HG03159 (cell line): ENCODE measurements at regions not wholly inside any gene's neighbourhood (a gene's known extent, or its start where the extent isn't known, plus 50 kb on each side); places are given as distances from the start of the nearest gene placed in this dataset.
"Not testable (repeated sequence)": the region's sequence is repeated elsewhere in the genome, so short reads cannot be mapped to it uniquely, and the experiment has no call there.

Experiments
- ATAC-seq: cut with Tn5 transposase; IDR thresholded peaks from one replicate; pipeline ENCODE4 v1.9.1; 2021; ENCODE audit warnings: mild to moderate bottlenecking, moderate library complexity; ENCODE audit not compliant: unreplicated experiment

DNA sequence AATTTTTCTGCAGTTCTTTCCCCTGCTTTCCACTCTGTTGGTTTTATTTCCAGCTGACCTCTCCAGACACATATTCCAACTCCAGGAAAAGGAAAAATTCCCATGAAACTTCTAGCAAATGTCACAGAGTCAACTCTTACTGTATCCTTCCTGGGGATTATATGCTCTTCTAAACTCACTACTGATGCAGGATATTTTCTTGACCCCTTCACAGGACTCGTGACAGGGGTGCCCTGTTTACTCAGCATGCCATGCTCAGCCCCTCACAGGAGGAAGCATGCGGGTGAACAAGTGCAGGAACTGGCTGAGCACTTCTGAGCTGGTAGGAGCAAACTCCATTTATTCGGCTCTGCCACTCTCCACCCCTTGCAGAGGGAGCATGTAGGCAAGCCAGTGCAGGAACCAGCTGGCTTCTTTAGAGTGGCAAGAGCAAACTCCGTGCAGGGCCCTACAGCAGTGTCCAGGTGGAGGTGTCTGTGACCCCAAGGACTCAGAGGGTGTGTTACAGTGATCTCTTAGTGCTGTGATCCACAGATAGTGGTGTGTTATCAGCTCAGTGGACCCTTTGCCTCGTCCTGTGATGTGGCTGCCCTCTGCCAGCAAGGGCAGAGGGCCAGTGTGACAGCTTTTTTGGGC, 413.6 kb upstream of the GRM7 start:
- no peak for ATAC-seq

GRCh38 chr3:6448011-6448410, 412.9 kb upstream of the GRM7 start:
- ATAC-seq: no peak

DNA sequence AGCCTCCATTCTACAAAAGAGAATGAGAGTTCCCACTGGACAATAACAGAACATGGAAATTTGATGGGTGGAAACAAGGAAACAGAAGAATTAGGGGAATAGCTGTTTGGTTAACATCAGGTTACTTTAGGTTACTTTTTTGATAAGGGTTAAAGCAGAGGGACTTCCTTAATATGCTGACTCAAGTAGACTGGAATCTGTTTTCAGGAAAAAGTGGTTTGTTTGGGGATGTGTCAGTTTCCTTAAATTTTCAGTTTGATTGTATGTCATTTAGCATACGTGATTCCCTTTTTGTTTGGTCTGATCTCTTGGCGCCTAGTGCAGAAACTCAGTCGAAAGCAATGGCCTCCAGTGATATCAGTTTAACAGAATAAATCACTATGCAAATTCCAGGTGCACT, 411.8 kb upstream of the GRM7 start:
- no peak for ATAC-seq

GRCh38 chr3:6452974-6453373, 407.9 kb upstream of the GRM7 start:
- ATAC-seq: no peak

DNA sequence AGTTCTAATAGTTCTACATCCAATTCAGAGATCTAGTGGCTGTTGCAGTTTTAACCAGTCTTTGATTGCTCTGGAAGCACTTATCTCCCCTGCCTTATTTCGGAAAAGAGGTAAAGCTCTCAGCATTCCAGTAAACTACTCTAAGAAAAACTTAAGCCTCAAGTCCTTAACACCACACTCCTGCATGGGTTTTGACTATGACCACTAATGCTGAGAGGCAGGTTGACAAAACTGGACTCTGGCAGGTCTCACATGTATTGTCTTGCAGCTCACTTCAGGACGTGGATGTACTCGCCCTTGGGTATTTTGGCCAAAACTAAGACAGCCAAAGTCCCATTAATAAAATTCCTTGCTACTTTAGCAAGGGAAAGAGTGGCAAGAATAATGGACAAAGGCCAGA, 405.9 kb upstream of the GRM7 start:
- no peak for ATAC-seq

DNA sequence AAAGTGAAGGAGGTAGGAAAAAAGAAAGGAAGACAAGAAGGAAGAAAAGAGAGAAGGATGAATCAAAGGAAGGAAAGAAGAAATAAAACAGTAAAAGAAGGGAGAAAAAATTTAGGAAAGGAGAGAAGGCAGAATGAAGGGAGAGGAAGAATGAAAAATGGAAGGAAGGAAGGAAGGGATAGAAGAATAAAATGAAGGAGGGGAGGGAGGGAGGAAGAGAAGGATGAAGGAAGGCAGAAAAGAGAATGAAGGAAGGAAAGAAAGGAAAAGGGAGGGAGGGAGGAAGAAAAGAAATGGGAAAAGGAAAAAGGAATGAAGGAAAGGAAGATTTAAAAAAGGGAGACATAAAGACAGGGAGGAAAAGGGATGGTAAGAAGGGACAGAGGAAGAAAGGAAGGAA, 393.7 kb upstream of the GRM7 start:
- ATAC-seq: no peak

DNA sequence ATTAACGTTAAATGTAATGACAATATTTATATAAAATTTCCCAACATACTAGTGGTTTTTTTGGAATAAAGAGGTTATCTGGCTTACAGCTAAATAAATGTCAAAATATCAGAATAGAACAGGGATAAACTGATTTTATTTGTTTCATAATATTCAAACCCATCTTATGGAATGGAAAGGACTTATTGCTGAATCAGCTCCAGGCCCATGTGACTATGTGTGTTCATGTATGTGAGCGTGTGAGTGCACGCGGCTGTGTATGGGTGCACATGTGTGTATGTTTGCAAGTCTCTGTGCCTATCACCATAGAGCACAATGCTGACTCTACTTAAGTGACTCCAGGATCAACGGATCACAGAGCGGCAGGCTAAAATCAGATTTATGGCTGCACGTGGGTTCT, 392.3 kb upstream of the GRM7 start:
- ATAC-seq: no peak

- no peak for ATAC-seq
These were observed 389.2 kb upstream of the GRM7 start for GRCh38 chr3:6471744-6472143.

- ATAC-seq: not testable (repeated sequence)
These were observed 370.2 kb upstream of the GRM7 start for GRCh38 chr3:6490487-6491327.

GRCh38 chr3:6491768-6492167, 369.1 kb upstream of the GRM7 start:
- ATAC-seq: no peak

DNA sequence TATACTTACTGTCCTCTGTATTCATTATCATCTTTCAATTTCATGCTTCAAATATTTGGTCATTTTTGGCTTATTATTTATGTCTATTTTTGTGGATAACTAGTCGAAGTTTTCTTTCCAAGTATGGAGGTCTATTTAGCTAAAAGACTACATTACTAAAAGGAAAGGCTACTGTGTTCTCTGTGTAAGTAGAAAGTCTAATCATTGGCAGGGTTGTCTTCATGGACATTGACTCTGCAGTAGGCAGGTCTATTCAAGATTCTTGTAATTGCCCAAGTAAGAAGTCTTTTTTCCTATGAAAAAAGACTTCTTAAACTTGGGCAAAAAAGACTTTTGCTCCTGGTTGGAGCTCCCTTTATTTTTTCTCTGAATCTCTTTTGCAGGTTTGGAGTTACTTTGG, 368.6 kb upstream of the GRM7 start:
- ATAC-seq: no peak

GRCh38 chr3:6498944-6499343, 362.0 kb upstream of the GRM7 start:
- ATAC-seq: not testable (repeated sequence)

- ATAC-seq: no peak
These were observed 356.6 kb upstream of the GRM7 start for GRCh38 chr3:6504347-6504746.

DNA sequence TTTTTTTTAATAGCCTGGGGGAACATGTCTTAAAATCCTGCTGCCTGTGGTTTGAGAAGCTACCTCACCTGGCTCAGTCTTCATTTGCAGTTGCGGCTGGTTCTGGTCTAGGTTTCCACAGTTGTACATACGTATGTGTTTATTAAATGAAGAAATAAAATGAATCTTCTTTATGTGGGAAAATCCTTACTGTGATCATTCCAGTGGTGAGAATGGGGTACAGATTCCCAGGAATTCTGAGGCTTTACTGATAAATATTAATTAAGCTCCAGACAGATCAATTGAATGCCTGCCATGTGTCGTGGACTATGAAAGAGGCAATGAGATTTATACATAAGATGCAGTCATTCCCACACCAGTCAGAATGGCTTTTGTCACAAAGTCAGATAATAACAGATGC, 356.1 kb upstream of the GRM7 start:
- no peak for ATAC-seq

GRCh38 chr3:6508410-6508759, 352.5 kb upstream of the GRM7 start:
- ATAC-seq: no peak

GRCh38 chr3:6509576-6509975, 351.3 kb upstream of the GRM7 start:
- ATAC-seq: no peak

DNA sequence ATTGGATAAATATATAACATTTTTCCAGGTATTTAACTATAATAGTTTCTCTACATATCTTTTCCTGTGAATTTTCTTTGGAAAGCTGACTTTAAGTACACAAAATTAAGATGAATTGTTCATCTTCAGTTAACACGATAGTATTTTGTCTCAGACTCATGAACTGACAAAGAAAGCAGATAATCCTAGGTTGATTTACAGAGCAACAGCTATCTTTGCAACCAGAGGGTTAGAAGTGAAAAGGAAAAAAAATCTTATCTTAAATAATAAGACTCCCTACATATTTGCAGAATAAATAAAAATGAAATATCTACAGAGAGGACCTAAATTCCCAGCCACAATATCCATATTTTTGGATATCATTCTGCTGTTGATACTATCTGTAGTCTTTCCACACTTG, 350.2 kb upstream of the GRM7 start:
- no peak for ATAC-seq

- no peak for ATAC-seq
These were observed 348.6 kb upstream of the GRM7 start for GRCh38 chr3:6512172-6512800.

DNA sequence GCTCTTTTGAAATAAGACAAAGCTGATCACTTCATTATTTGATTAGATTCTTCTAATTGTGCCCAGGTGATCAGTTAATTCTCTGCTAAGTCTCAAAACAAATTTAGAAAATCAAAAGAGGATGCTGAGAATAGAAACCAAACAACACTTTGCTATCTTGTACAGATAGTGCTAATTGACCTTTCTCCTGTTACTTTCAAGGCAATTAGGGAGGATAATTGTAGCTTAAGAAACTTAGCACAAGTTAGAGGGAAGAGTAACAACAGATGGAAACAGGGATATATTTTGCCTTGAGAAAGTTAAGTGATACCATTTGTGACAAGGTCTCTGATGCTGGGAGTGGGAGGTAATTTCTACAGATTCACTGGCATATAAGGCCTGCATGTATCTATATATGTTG, 344.8 kb upstream of the GRM7 start:
- no peak for ATAC-seq

GRCh38 chr3:6516694-6517093, 344.2 kb upstream of the GRM7 start:
- no peak for ATAC-seq

DNA sequence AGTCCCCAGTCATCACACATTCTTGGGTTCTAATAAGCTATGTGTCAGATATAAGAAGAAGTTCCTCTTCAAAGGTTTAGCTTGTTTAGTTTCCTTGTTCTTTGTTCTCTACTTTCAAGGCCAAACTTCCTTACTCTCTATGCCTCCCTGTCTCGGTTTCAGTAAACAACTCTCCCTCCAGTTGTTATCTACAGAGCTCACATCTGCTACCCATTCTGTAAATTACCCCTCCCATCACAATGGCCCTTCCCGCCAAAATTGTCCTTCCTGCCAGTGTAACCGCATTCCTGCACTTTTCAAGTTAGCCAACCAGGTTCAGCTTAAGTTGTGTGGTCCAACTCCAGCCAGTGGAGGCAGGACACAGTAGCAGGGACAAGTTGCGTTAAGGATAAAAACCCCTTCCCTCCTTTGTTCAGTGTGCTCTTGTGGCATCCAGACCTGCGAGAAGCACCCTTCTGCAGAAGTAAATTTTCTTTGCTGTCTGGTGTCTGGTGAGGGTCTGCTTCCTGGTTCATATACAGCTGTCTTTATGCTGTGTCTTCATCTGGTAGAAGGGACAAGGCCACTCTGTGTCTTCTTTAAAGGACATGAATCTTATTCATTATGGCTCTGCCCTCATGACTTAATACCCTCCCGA, 342.1 kb upstream of the GRM7 start:
- no peak for ATAC-seq
